Neural progenitor cell (in vitro differentiated cells): ENCODE measurements at regions not wholly inside any gene's neighbourhood (a gene's known extent, or its start where the extent isn't known, plus 50 kb on each side); places are given as distances from the start of the nearest gene placed in this dataset.
A peak's percentile ranks its signal among the peaks of the same experiment; 100 is the strongest.

Experiments
- DNase-seq: peaks from one replicate; pipeline ENCODE4 v3.0.0-alpha.2; 2016; ENCODE audit warnings: low spot score
- H2AFZ ChIP-seq: fragments of 200-600 bp; sonication (generic); replicated peaks from 2 replicates; pipeline ENCODE4 v1.6.1; 2016; ENCODE audit warnings: antibody characterized with exemption
- H3F3A ChIP-seq: fragments of 200-600 bp; sonication (generic); 2 replicates; pipeline ENCODE4 v1.6.1; 2016; ENCODE audit warnings: antibody characterized with exemption, low read depth
- H3K27ac ChIP-seq: fragments of 200-600 bp; sonication (generic); 2 replicates; pipeline ENCODE4 v1.5.1; 2016; ENCODE audit warnings: mild to moderate bottlenecking
- H3K27me3 ChIP-seq: fragments of 200-600 bp; sonication (generic); 2 replicates; pipeline ENCODE4 v1.6.1; 2016; ENCODE audit warnings: mild to moderate bottlenecking, moderate library complexity
- H3K36me3 ChIP-seq: fragments of 200-600 bp; sonication (generic); 2 replicates; pipeline ENCODE4 v1.5.1; 2016
- H3K4me1 ChIP-seq: fragments of 200-600 bp; sonication (generic); 2 replicates; pipeline ENCODE4 v1.6.1; 2016; ENCODE audit warnings: mixed run types
- H3K4me2 ChIP-seq: fragments of 200-600 bp; sonication (generic); 2 replicates; pipeline ENCODE4 v1.6.1; 2016
- H3K4me3 ChIP-seq: fragments of 200-600 bp; sonication (generic); 2 replicates; pipeline ENCODE4 v1.5.1; 2016
- H3K79me2 ChIP-seq: fragments of 200-600 bp; sonication (generic); 2 replicates; pipeline ENCODE4 v1.6.1; 2016; ENCODE audit warnings: low read depth
- H3K9ac ChIP-seq: fragments of 200-600 bp; sonication (generic); 2 replicates; pipeline ENCODE4 v1.6.1; 2016
- H3K9me3 ChIP-seq: fragments of 200-600 bp; sonication (generic); 2 replicates; pipeline ENCODE4 v1.5.1; 2016; ENCODE audit warnings: low read depth
- H4K20me1 ChIP-seq: fragments of 200-600 bp; sonication (generic); 2 replicates; pipeline ENCODE4 v1.6.1; 2016; ENCODE audit warnings: low read depth
- H3K27ac Mint-ChIP-seq: 3 replicates; pipeline ENCODE4 v1.8.0; 2021; ENCODE audit warnings: mixed read lengths
- H3K27me3 Mint-ChIP-seq: 2 replicates; pipeline ENCODE4 v1.8.0; 2022; ENCODE audit warnings: low read depth, mild to moderate bottlenecking, inconsistent platforms, moderate library complexity, mixed read lengths; ENCODE audit not compliant: insufficient read depth
- H3K36me3 Mint-ChIP-seq: 3 replicates; pipeline ENCODE4 v1.8.0; 2021; ENCODE audit warnings: mixed read lengths
- H3K4me1 Mint-ChIP-seq: 3 replicates; pipeline ENCODE4 v1.8.0; 2021; ENCODE audit warnings: mixed read lengths
- H3K4me3 Mint-ChIP-seq: 3 replicates; pipeline ENCODE4 v1.8.0; 2021; ENCODE audit warnings: mild to moderate bottlenecking, moderate library complexity, mixed read lengths
- H3K9me3 Mint-ChIP-seq: 3 replicates; pipeline ENCODE4 v1.8.0; 2020; ENCODE audit warnings: mixed read lengths
- CTCF ChIP-seq: fragments of 200-600 bp; sonication (generic); IDR thresholded peaks from 2 replicates; pipeline ENCODE4 v1.5.1; 2017; ENCODE audit warnings: antibody characterized with exemption, mild to moderate bottlenecking
- EZH2 ChIP-seq: fragments of 200-600 bp; sonication (generic); IDR thresholded peaks from 2 replicates; pipeline ENCODE4 v1.6.1; 2017; ENCODE audit warnings: antibody characterized with exemption, mild to moderate bottlenecking, moderate library complexity
- EZH2phosphoT487 ChIP-seq: fragments of 200-600 bp; sonication (generic); IDR thresholded peaks from 2 replicates; pipeline ENCODE4 v1.6.1; 2017; ENCODE audit warnings: antibody characterized with exemption

- no peaks in the 10 kb centered on the region for H3K9me3 Mint-ChIP-seq
- Histone ChIP-seq H3K4me1 (peaks cover 12% of the 10 kb centered on the region), H3K27me3 (no peaks in the 10 kb centered on the region), H3K36me3 (no peaks in the 10 kb centered on the region), H3K9me3 (no peaks in the 10 kb centered on the region), H3F3A (peaks cover 12% of the 10 kb centered on the region), H3K79me2 (no peaks in the 10 kb centered on the region), H4K20me1 (no peaks in the 10 kb centered on the region), H3K27ac (no peak overlapping the region), H3K4me2 (no peak overlapping the region), H3K9ac (no peak overlapping the region), H2AFZ (no peak overlapping the region), H3K4me3 (no peak overlapping the region)
- H3K27me3 Mint-ChIP-seq, result peaks cover 3% of the 10 kb centered on the region
- H3K36me3 Mint-ChIP-seq, result no peaks in the 10 kb centered on the region
- no peak overlapping the region for H3K4me3 Mint-ChIP-seq
- no peak for DNase-seq
- TF ChIP-seq CTCF (no peak), EZH2phosphoT487 (no peak), EZH2 (no peak)
- H3K4me1 Mint-ChIP-seq, result peaks cover 8% of the 10 kb centered on the region
- no peak overlapping the region for H3K27ac Mint-ChIP-seq
These were observed 277.8 kb upstream of the GYPC start for GRCh38 chr2:126378176-126378575.

- Histone ChIP-seq H3K4me3 (no peak overlapping the region), H3K36me3 (no peaks in the 10 kb centered on the region), H3K4me1 (peaks cover 12% of the 10 kb centered on the region), H2AFZ (no peak overlapping the region), H3K79me2 (no peaks in the 10 kb centered on the region), H3K9ac (no peak overlapping the region), H3K27ac (no peak overlapping the region), H3K4me2 (peak overlapping the region; percentile 43), H3K9me3 (no peaks in the 10 kb centered on the region), H3F3A (peaks cover 12% of the 10 kb centered on the region), H4K20me1 (no peaks in the 10 kb centered on the region), H3K27me3 (no peaks in the 10 kb centered on the region)
- Mint-ChIP-seq H3K27ac (no peak overlapping the region), H3K4me3 (no peak overlapping the region), H3K4me1 (peaks cover 8% of the 10 kb centered on the region), H3K9me3 (peaks cover 5% of the 10 kb centered on the region), H3K36me3 (no peaks in the 10 kb centered on the region), H3K27me3 (peaks cover 2% of the 10 kb centered on the region)
- DNase-seq, result peak; percentile 40
- TF ChIP-seq EZH2phosphoT487 (no peak), CTCF (no peak), EZH2 (no peak)
These were observed 274.9 kb upstream of the GYPC start for GRCh38 chr2:126381091-126381490.

- H3K36me3 ChIP-seq, result no peaks in the 10 kb centered on the region
- no peaks in the 10 kb centered on the region for H3K79me2 ChIP-seq
- no peaks in the 10 kb centered on the region for H4K20me1 ChIP-seq
- H3K27ac ChIP-seq, result no peak overlapping the region
- Mint-ChIP-seq H3K4me1 (peaks cover 8% of the 10 kb centered on the region), H3K36me3 (no peaks in the 10 kb centered on the region), H3K9me3 (peaks cover 16% of the 10 kb centered on the region), H3K27me3 (peaks cover 2% of the 10 kb centered on the region), H3K4me3 (no peak overlapping the region), H3K27ac (no peak overlapping the region)
- H2AFZ ChIP-seq, result no peak overlapping the region
- peaks cover 12% of the 10 kb centered on the region for H3F3A ChIP-seq
- TF ChIP-seq EZH2phosphoT487 (no peak), CTCF (no peak), EZH2 (no peak)
- H3K27me3 ChIP-seq, result no peaks in the 10 kb centered on the region
- no peak overlapping the region for H3K4me3 ChIP-seq
- no peaks in the 10 kb centered on the region for H3K9me3 ChIP-seq
- H3K4me2 ChIP-seq, result no peak overlapping the region
- H3K9ac ChIP-seq, result no peak overlapping the region
- DNase-seq, result no peak
- peaks cover 12% of the 10 kb centered on the region for H3K4me1 ChIP-seq
These were observed 273.0 kb upstream of the GYPC start for GRCh38 chr2:126382998-126383397.

- H3K9me3 ChIP-seq, result no peaks in the 10 kb centered on the region
- H3K4me1 ChIP-seq, result peaks cover 12% of the 10 kb centered on the region
- no peak overlapping the region for H2AFZ ChIP-seq
- H3K79me2 ChIP-seq, result no peaks in the 10 kb centered on the region
- no peak overlapping the region for H3K4me2 ChIP-seq
- no peak for TF ChIP-seq EZH2
- no peak for TF ChIP-seq EZH2phosphoT487
- TF ChIP-seq CTCF, result no peak
- no peaks in the 10 kb centered on the region for H3K27me3 ChIP-seq
- peaks cover 2% of the 10 kb centered on the region for H3K27me3 Mint-ChIP-seq
- peaks cover 8% of the 10 kb centered on the region for H3K4me1 Mint-ChIP-seq
- no peak overlapping the region for H3K27ac ChIP-seq
- H3K4me3 ChIP-seq, result no peak overlapping the region
- H3K27ac Mint-ChIP-seq, result no peak overlapping the region
- no peaks in the 10 kb centered on the region for H3K36me3 Mint-ChIP-seq
- no peak for DNase-seq
- peaks cover 16% of the 10 kb centered on the region for H3K9me3 Mint-ChIP-seq
- H3K36me3 ChIP-seq, result no peaks in the 10 kb centered on the region
- H3F3A ChIP-seq, result peaks cover 12% of the 10 kb centered on the region
- no peak overlapping the region for H3K9ac ChIP-seq
- H4K20me1 ChIP-seq, result no peaks in the 10 kb centered on the region
- no peak overlapping the region for H3K4me3 Mint-ChIP-seq
These were observed 272.2 kb upstream of the GYPC start for GRCh38 chr2:126383800-126384199.
